K562 (cell line): ENCODE measurements at regions not wholly inside any gene's neighbourhood (a gene's known extent, or its start where the extent isn't known, plus 50 kb on each side); places are given as distances from the start of the nearest gene placed in this dataset.

Experiments
- CEBPB ChIP-seq: fragments of 450-650 bp; IDR thresholded peaks from 2 replicates; pipeline ENCODE4 v1.6.1; 2016; ENCODE audit warnings: missing genetic modification characterization, missing compliant biosample characterization
- DMBX1 ChIP-seq: fragments of 250-450 bp; sonication (Bioruptor Pico); IDR thresholded peaks from 2 replicates; pipeline ENCODE4 v1.8.0; 2022; ENCODE audit warnings: inconsistent platforms, mild to moderate bottlenecking, moderate library complexity, borderline replicate concordance
- EGR1 ChIP-seq: fragments of 450-650 bp; conservative IDR thresholded peaks from 2 replicates; pipeline ENCODE4 v1.6.1; 2017; ENCODE audit warnings: mild to moderate bottlenecking
- FIP1L1 ChIP-seq: fragments of 200-400 bp; formaldehyde crosslinking; IDR thresholded peaks from 2 replicates; pipeline ENCODE4 v1.6.1; 2018; ENCODE audit warnings: mild to moderate bottlenecking, low read depth, low read length; ENCODE audit not compliant: poor library complexity, severe bottlenecking
- JUNB ChIP-seq: fragments of 450-650 bp; formaldehyde crosslinking; conservative IDR thresholded peaks from 2 replicates; pipeline ENCODE4 v1.4.0; 2020; ENCODE audit warnings: mild to moderate bottlenecking
- MYBL2 ChIP-seq, 2 experiments: fragments of 450-650 bp in 1 of 2; sonication (generic) in 1 of 2; formaldehyde crosslinking in 1 of 2; IDR thresholded peaks; 2 replicates each; pipeline versions ENCODE4 v1.6.1 to v1.8.1; 2017 to 2022; ENCODE audit warnings: borderline replicate concordance in 1 of 2, inconsistent platforms in 1 of 2, low read depth in 1 of 2, mild to moderate bottlenecking in 1 of 2, missing genetic modification reagents in 1 of 2, moderate library complexity in 1 of 2
- RAD21 ChIP-seq, 2 experiments: fragments of 250-450 bp in 1 of 2; fragments of 450-650 bp in 1 of 2; sonication (Bioruptor Pico) in 1 of 2; formaldehyde crosslinking in 1 of 2; IDR thresholded peaks in 1 of 2; conservative IDR thresholded peaks in 1 of 2; 2 replicates each; pipeline versions ENCODE4 v1.4.0 to v1.8.0; 2020 to 2022; ENCODE audit warnings: mild to moderate bottlenecking in 2 of 2, moderate library complexity in 1 of 2
- ZC3H4 ChIP-seq: sonication (generic); formaldehyde crosslinking; IDR thresholded peaks from 2 replicates; pipeline ENCODE4 v1.9.0; 2021; ENCODE audit warnings: missing genetic modification reagents, borderline replicate concordance
- ZNF75A ChIP-seq: fragments of 450-650 bp; formaldehyde crosslinking; IDR thresholded peaks from 2 replicates; pipeline ENCODE4 v1.4.0; 2020; ENCODE audit warnings: mild to moderate bottlenecking
- TF ChIP-seq, protein P1 (sequence below), 3 experiments: IDR thresholded peaks in 2 of 3; conservative IDR thresholded peaks in 1 of 3; 2 replicates each; pipeline ENCODE4 v1.5.1; 2011 to 2012; ENCODE audit warnings: low read length in 3 of 3, mild to moderate bottlenecking in 3 of 3, control low read depth in 2 of 3, improper control_type of control experiment in 1 of 3, inconsistent platforms in 1 of 3, low read depth in 1 of 3, mixed read lengths in 1 of 3, moderate library complexity in 1 of 3; ENCODE audit not compliant: insufficient read depth in 2 of 3
- TF ChIP-seq, protein P2 (sequence below), 2 experiments: fragments of 200-800 bp in 1 of 2; sonication (Bioruptor generic) in 1 of 2; sonication (generic) in 1 of 2; formaldehyde crosslinking in 1 of 2; IDR thresholded peaks in 1 of 2; conservative IDR thresholded peaks in 1 of 2; 2 replicates each; pipeline versions ENCODE4 v1.5.0 to v1.6.1; 2016 to 2020; ENCODE audit warnings: missing compliant biosample characterization in 1 of 2, missing genetic modification characterization in 1 of 2, missing genetic modification reagents in 1 of 2

DNA sequence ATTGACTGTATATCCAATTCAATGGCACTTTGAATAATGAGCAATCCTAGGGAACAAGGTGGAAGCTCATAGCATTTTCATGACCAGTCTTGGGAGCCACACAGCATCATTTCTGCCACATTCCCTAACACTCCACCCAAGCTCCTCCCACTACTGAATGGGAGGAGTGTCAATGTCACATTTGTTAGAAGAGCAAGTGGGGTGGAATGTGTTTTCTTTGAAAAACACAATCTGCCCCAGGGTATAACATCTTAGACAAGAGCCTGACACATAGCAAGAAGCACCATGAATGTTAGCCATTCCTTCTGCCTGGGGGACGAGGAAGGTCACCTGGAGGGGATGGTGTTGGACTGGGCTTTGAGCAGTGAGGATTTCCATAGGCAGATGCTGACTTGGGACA is 258.3 kb upstream of the PMEPA1 start:
- TF ChIP-seq, protein P1, sequence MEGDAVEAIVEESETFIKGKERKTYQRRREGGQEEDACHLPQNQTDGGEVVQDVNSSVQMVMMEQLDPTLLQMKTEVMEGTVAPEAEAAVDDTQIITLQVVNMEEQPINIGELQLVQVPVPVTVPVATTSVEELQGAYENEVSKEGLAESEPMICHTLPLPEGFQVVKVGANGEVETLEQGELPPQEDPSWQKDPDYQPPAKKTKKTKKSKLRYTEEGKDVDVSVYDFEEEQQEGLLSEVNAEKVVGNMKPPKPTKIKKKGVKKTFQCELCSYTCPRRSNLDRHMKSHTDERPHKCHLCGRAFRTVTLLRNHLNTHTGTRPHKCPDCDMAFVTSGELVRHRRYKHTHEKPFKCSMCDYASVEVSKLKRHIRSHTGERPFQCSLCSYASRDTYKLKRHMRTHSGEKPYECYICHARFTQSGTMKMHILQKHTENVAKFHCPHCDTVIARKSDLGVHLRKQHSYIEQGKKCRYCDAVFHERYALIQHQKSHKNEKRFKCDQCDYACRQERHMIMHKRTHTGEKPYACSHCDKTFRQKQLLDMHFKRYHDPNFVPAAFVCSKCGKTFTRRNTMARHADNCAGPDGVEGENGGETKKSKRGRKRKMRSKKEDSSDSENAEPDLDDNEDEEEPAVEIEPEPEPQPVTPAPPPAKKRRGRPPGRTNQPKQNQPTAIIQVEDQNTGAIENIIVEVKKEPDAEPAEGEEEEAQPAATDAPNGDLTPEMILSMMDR (IDR thresholded peaks at IDR 0.05 in 2 of 3, conservative IDR thresholded peaks at IDR 0.05 in 1 of 3; ENCODE audit: insufficient read depth in 2 of 3, low read depth in 1 of 3, low read length in 3 of 3) = no peak
- TF ChIP-seq FIP1L1 = no peak
- TF ChIP-seq RAD21 (CRISPR knock-in tag; conservative IDR thresholded peaks at IDR 0.05 in 1 of 2, IDR thresholded peaks at IDR 0.05 in 1 of 2) = no peak
- TF ChIP-seq MYBL2 (IDR thresholded peaks at IDR 0.05; ENCODE audit: low read depth) = no peak
- no peak for TF ChIP-seq MYBL2 (CRISPR knock-in tag; IDR thresholded peaks at IDR 0.05; ENCODE audit: borderline replicate concordance)
- no peak for TF ChIP-seq ZNF75A (CRISPR knock-in tag)
- TF ChIP-seq, protein P2, sequence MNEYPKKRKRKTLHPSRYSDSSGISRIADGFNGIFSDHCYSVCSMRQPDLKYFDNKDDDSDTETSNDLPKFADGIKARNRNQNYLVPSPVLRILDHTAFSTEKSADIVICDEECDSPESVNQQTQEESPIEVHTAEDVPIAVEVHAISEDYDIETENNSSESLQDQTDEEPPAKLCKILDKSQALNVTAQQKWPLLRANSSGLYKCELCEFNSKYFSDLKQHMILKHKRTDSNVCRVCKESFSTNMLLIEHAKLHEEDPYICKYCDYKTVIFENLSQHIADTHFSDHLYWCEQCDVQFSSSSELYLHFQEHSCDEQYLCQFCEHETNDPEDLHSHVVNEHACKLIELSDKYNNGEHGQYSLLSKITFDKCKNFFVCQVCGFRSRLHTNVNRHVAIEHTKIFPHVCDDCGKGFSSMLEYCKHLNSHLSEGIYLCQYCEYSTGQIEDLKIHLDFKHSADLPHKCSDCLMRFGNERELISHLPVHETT (CRISPR knock-in tag; conservative IDR thresholded peaks at IDR 0.05 in 1 of 2, IDR thresholded peaks at IDR 0.05 in 1 of 2) = no peak
- TF ChIP-seq CEBPB (tag) = no peak
- TF ChIP-seq EGR1 = no peak
- TF ChIP-seq JUNB = no peak
- no peak for TF ChIP-seq DMBX1 (CRISPR knock-in tag)
- no peak for TF ChIP-seq ZC3H4 (CRISPR knock-in tag)
